ENCODE measurements at regions not wholly inside any gene's neighbourhood (a gene's known extent, or its start where the extent isn't known, plus 50 kb on each side); places are given as distances from the start of the nearest gene placed in this dataset.

DNA sequence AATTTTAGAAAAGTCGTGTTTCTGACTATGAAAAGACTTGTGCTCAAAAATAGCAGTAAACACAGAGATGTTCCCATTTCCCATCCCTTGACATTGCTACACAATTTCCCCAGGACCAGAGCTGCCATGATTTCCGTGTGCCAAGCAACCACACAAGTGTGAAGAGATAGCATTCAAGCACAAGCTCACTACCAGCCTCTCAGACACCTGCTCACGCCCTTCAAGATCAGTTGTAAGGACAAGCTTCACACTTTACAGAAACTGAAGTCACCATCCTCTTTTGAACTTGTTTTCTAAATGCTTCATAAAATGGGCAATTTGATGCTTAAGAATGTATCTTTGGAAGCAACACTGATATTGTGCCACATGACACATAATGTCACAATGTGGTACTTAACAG lies 333.1 kb downstream of the CAAP1 start (continued):
- TF ChIP-seq POLR2A (IDR thresholded peaks at IDR 0.05; ENCODE audit: control extremely low read depth in 1 of 2, low read depth in 2 of 2, low read length in 2 of 2) (no peak), SIN3A (conservative IDR thresholded peaks at IDR 0.05 in 1 of 2, IDR thresholded peaks at IDR 0.05 in 1 of 2; ENCODE audit: low read depth in 1 of 2, low read length in 2 of 2) (no peak), SP2 (IDR thresholded peaks at IDR 0.05; ENCODE audit: low read length) (no peak)
